GM12878 (cell line): ENCODE measurements at regions not wholly inside any gene's neighbourhood (a gene's known extent, or its start where the extent isn't known, plus 50 kb on each side); places are given as distances from the start of the nearest gene placed in this dataset.

Experiments
- ATAC-seq: fragments of 200-7000 bp; cut with Tn5 transposase; 3 replicates; pipeline ENCODE4 v1.9.1; 2020; ENCODE audit warnings: mild to moderate bottlenecking, moderate library complexity
- BruUV-seq: library from RNA; stranded (reverse); fragments of 400-500 nt; replicated peaks from 2 replicates; lab custom pipeline; 2021; lab: Mats Ljungman, UMichigan
- CTCF ChIA-PET: fragments of 300-600 bp; sonication (Branson Sonifier 250); formaldehyde crosslinking; extraction: SDS; loops from one replicate; lab custom pipeline; 2021; ENCODE audit warnings: inconsistent platforms; lab: Yijun Ruan, JAX
- POLR2A ChIA-PET: fragments of 350-600 bp; formaldehyde crosslinking; extraction: SDS; loops from one replicate; lab custom pipeline; 2021; ENCODE audit warnings: inconsistent platforms; lab: Charles Lee
- RAD21 ChIA-PET: fragments of 300-600 bp; sonication (Branson Sonifier 250); formaldehyde crosslinking; loops from one replicate; lab custom pipeline; 2023; ENCODE audit warnings: antibody characterized with exemption; ENCODE audit not compliant: unreplicated experiment; lab: Charles Lee
- SMC1A ChIA-PET: fragments of 300-600 bp; sonication (Branson Sonifier 250); formaldehyde crosslinking; loops from one replicate; lab custom pipeline; 2023; ENCODE audit not compliant: unreplicated experiment, uncharacterized antibody; lab: Charles Lee
- DNase-seq: peaks from one replicate; pipeline ENCODE4 v3.0.0-alpha.2; 2011; ENCODE audit warnings: low read depth, low spot score
- FAIRE-seq: peaks from 3 replicates; lab custom pipeline; 2011; peaks lifted over from hg19 to GRCh38; lab: Jason Lieb, UNC
- H2AFZ ChIP-seq: 2 replicates; pipeline ENCODE4 v1.6.0; 2011; ENCODE audit warnings: low read depth, low read length, control low read depth; ENCODE audit not compliant: control insufficient read depth
- H3K27ac ChIP-seq: 2 replicates; pipeline ENCODE4 v1.5.1; 2011; ENCODE audit warnings: control low read depth; ENCODE audit not compliant: control insufficient read depth, insufficient read depth
- H3K27me3 ChIP-seq, 2 experiments: replicated peaks in 1 of 2; 2 replicates each; pipeline versions ENCODE4 v1.6.0 to v1.6.1; 2011; ENCODE audit warnings: low read length in 1 of 2; ENCODE audit not compliant: control insufficient read depth in 2 of 2, insufficient read depth in 2 of 2
- H3K36me3 ChIP-seq, 2 experiments: 2 replicates each; pipeline ENCODE4 v1.5.1; 2011; ENCODE audit warnings: low read length in 1 of 2; ENCODE audit not compliant: control insufficient read depth in 2 of 2, insufficient read depth in 2 of 2
- H3K4me1 ChIP-seq: 2 replicates; pipeline ENCODE4 v1.6.1; 2011; ENCODE audit warnings: mild to moderate bottlenecking, low read length, moderate library complexity, mixed read lengths; ENCODE audit not compliant: control insufficient read depth, insufficient read depth
- H3K4me2 ChIP-seq: 2 replicates; pipeline ENCODE4 v1.6.0; 2011; ENCODE audit warnings: control low read depth; ENCODE audit not compliant: control insufficient read depth, insufficient read depth
- H3K4me3 ChIP-seq: fragments of 200-600 bp; sonication (generic); 2 replicates; pipeline ENCODE4 v1.5.1; 2016
- H3K79me2 ChIP-seq: 2 replicates; pipeline ENCODE4 v1.6.0; 2011; ENCODE audit warnings: low read length; ENCODE audit not compliant: control insufficient read depth, insufficient read depth
- H3K9ac ChIP-seq: 2 replicates; pipeline ENCODE4 v1.8.0; 2011; ENCODE audit warnings: low read length, control low read depth, mixed read lengths; ENCODE audit not compliant: control insufficient read depth, insufficient read depth
- H3K9me3 ChIP-seq: replicated peaks from 3 replicates; pipeline ENCODE4 v1.5.1; 2011; ENCODE audit warnings: mild to moderate bottlenecking, low read length; ENCODE audit not compliant: control insufficient read depth, insufficient read depth
- H4K20me1 ChIP-seq: 2 replicates; pipeline ENCODE4 v1.6.0; 2011; ENCODE audit not compliant: control insufficient read depth, insufficient read depth
- CBFB ChIP-seq: IDR thresholded peaks from 2 replicates; pipeline ENCODE4 v1.6.1; 2016; ENCODE audit warnings: antibody characterized with exemption, low read depth
- CREB1 ChIP-seq: IDR thresholded peaks from 2 replicates; pipeline ENCODE4 v1.6.1; 2012; ENCODE audit warnings: low read depth, mild to moderate bottlenecking, inconsistent platforms
- ELK1 ChIP-seq: IDR thresholded peaks from 2 replicates; pipeline ENCODE4 v1.6.1; 2012; ENCODE audit warnings: low read depth, low read length, improper control_type of control experiment
- HSF1 ChIP-seq: fragments of 150-350 bp; IDR thresholded peaks from 2 replicates; pipeline ENCODE4 v1.6.1; 2014; ENCODE audit warnings: mild to moderate bottlenecking, low read depth, low read length
- LARP7 ChIP-seq: fragments of 450-650 bp; IDR thresholded peaks from 2 replicates; pipeline ENCODE4 v1.6.1; 2017; ENCODE audit warnings: mild to moderate bottlenecking
- MEF2B ChIP-seq: fragments of 450-650 bp; IDR thresholded peaks from 2 replicates; pipeline ENCODE4 v1.6.1; 2018; ENCODE audit warnings: mild to moderate bottlenecking, moderate library complexity; ENCODE audit not compliant: partially characterized antibody, poor library complexity, severe bottlenecking
- NFYB ChIP-seq: IDR thresholded peaks from 2 replicates; pipeline ENCODE4 v1.6.1; 2011; ENCODE audit warnings: low read depth, mild to moderate bottlenecking, low read length, improper control_type of control experiment, moderate library complexity; ENCODE audit not compliant: insufficient read depth
- NRF1 ChIP-seq: conservative IDR thresholded peaks from 2 replicates; pipeline ENCODE4 v1.6.1; 2011; ENCODE audit warnings: mild to moderate bottlenecking, low read depth, low read length, improper control_type of control experiment
- RCOR1 ChIP-seq: conservative IDR thresholded peaks from 2 replicates; pipeline ENCODE4 v1.6.1; 2012; ENCODE audit warnings: low read depth, low read length, improper control_type of control experiment
- SMAD1 ChIP-seq: fragments of 450-650 bp; IDR thresholded peaks from 2 replicates; pipeline ENCODE4 v1.6.1; 2018; ENCODE audit warnings: mild to moderate bottlenecking, low read depth; ENCODE audit not compliant: partially characterized antibody
- TCF7 ChIP-seq: IDR thresholded peaks from 2 replicates; pipeline ENCODE4 v1.6.1; 2014; ENCODE audit warnings: antibody characterized with exemption, borderline replicate concordance
- ZBTB11 ChIP-seq: fragments of 450-650 bp; formaldehyde crosslinking; IDR thresholded peaks from 2 replicates; pipeline ENCODE4 v1.5.0; 2022; ENCODE audit warnings: mild to moderate bottlenecking, missing genetic modification characterization
- ZNF592 ChIP-seq: fragments of 450-650 bp; IDR thresholded peaks from 2 replicates; pipeline ENCODE4 v1.6.1; 2017; ENCODE audit warnings: mild to moderate bottlenecking, moderate library complexity
- WGBS: methylation state at CpG from one replicate; pipeline ENCODE4 v1.1.6; 2016; ENCODE audit warnings: low lambda C conversion rate; ENCODE audit not compliant: insufficient replicate concordance, insufficient coverage; ENCODE audit errors: missing lambda C conversion rate; 5-methylcytosine and 5-hydroxymethylcytosine counted together
- in situ Hi-C: fragments of 300-500 bp; cut with MboI; formaldehyde crosslinking; loops from 9 replicates; pipeline ENCODE4 v1.14.3; 2018; ENCODE audit warnings: mixed read lengths
- intact Hi-C: fragments of 100-400 bp; cut with micrococcal nuclease; formaldehyde crosslinking; loops from one replicate; pipeline ENCODE4 v1.14.2; 2022; ENCODE audit not compliant: unreplicated experiment

GRCh38 chr6:22875845-22876244 lies 306.5 kb downstream of the HDGFL1 start:
- POLR2A ChIA-PET = no interaction called here
- intact Hi-C loops (no loop called here), in situ Hi-C loops (no loop called here)
- no peaks in the 10 kb centered on the region for H3K9me3 ChIP-seq
- H3K36me3 ChIP-seq = no peaks in the 10 kb centered on the region
- no peak overlapping the region for H3K27ac ChIP-seq
- no peak overlapping the region for H2AFZ ChIP-seq
- H3K4me2 ChIP-seq = no peak overlapping the region
- no peaks in the 10 kb centered on the region for H4K20me1 ChIP-seq
- no peak overlapping the region for H3K9ac ChIP-seq
- SMC1A ChIA-PET = interaction anchor here (0.7 kb wide), 1 partner anchor 26 kb away, joined by 3 read pairs; no protein-coding TSS in a partner anchor
- no peaks in the 10 kb centered on the region for H3K27me3 ChIP-seq
- no peaks in the 10 kb centered on the region for H3K79me2 ChIP-seq
- ATAC-seq (no peak), DNase-seq (no peak), FAIRE-seq (no peak)
- no TSS peak for BruUV-seq
- RAD21 ChIA-PET = no interaction called here
- CTCF ChIA-PET = no interaction called here
- no peak overlapping the region for H3K4me3 ChIP-seq
- 56% methylated on average over 2 of the region's 2 CpGs for WGBS
- no peaks in the 10 kb centered on the region for H3K4me1 ChIP-seq
- TF ChIP-seq HSF1 (no peak), NRF1 (no peak), CREB1 (no peak), ZBTB11 (CRISPR knock-in tag) (no peak), LARP7 (no peak), MEF2B (no peak), ELK1 (no peak), SMAD1 (no peak), NFYB (no peak), ZNF592 (no peak), TCF7 (no peak), CBFB (no peak), RCOR1 (no peak)
